Lung microvascular endothelial cell (primary cell): ENCODE measurements at regions not wholly inside any gene's neighbourhood (a gene's known extent, or its start where the extent isn't known, plus 50 kb on each side); places are given as distances from the start of the nearest gene placed in this dataset.

Source experiments
- DNase-seq, 2 donors: peaks; one replicate each; pipeline versions ENCODE4 v3.0.0 to v3.0.0-alpha.2; 2010; ENCODE audit warnings: low read depth in 2 of 2

GRCh38 chr1:234683127-234683860 lies 73.3 kb upstream of the IRF2BP2 start:
- no peak for DNase-seq

GRCh38 chr1:234681990-234682389 lies 72.0 kb upstream of the IRF2BP2 start:
- DNase-seq: no peak

GRCh38 chr1:234681065-234681464 lies 71.1 kb upstream of the IRF2BP2 start:
- no peak for DNase-seq

GRCh38 chr1:234680331-234680904 lies 70.4 kb upstream of the IRF2BP2 start:
- no peak for DNase-seq

GRCh38 chr1:234676103-234676594 lies 66.2 kb upstream of the IRF2BP2 start:
- peak; percentile 67 to 82 for DNase-seq

- no peak for DNase-seq
Measured at GRCh38 chr1:234675572-234675971, 65.6 kb upstream of the IRF2BP2 start.

- DNase-seq: no peak
Measured at GRCh38 chr1:234675006-234675405, 65.0 kb upstream of the IRF2BP2 start.

- DNase-seq: no peak
Measured at GRCh38 chr1:234674218-234674815, 64.3 kb upstream of the IRF2BP2 start.

- no peak for DNase-seq
Measured at GRCh38 chr1:234672349-234673135, 62.6 kb upstream of the IRF2BP2 start.

- no peak for DNase-seq
Measured at GRCh38 chr1:234670967-234671626, 61.1 kb upstream of the IRF2BP2 start.

GRCh38 chr1:234669499-234669898 lies 59.5 kb upstream of the IRF2BP2 start:
- no peak for DNase-seq

GRCh38 chr1:234668577-234668955 lies 58.6 kb upstream of the IRF2BP2 start:
- DNase-seq: no peak

GRCh38 chr1:234667600-234668576 lies 57.9 kb upstream of the IRF2BP2 start:
- no peak for DNase-seq

- no peak for DNase-seq
Measured at GRCh38 chr1:234666761-234667160, 56.8 kb upstream of the IRF2BP2 start.

- DNase-seq: no peak
Measured at GRCh38 chr1:234665975-234666605, 56.1 kb upstream of the IRF2BP2 start.

GRCh38 chr1:234662148-234662547 lies 52.2 kb upstream of the IRF2BP2 start:
- DNase-seq: no peak

- DNase-seq: no peak
Measured at GRCh38 chr1:234661317-234661928, 51.4 kb upstream of the IRF2BP2 start.

GRCh38 chr1:234660536-234661316 lies 50.7 kb upstream of the IRF2BP2 start:
- no peak for DNase-seq
